HG03097 (cell line): ENCODE measurements at regions not wholly inside any gene's neighbourhood (a gene's known extent, or its start where the extent isn't known, plus 50 kb on each side); places are given as distances from the start of the nearest gene placed in this dataset.

Experiments used
- ATAC-seq: cut with Tn5 transposase; IDR thresholded peaks from one replicate; pipeline ENCODE4 v1.9.1; 2021; ENCODE audit not compliant: unreplicated experiment, low FRiP score

DNA sequence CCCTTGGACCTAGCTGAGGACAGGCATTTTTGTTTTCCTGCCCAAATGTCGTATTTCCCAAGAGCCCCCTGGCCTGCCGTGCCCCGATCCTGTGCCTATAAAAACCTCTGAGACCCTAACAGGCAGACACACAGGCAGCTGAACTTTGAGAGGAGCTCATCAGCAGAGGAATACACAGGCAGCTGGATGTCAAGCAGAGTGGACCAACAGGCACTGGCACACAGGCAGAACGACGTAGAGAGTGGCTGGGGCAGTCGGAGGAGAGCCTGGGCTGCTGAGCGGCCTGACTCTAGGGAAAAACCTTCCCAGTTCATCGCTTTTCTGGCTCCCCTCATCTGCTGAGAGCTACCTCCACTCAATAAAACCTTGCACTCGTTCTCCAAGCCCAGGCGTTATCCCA, 896.1 kb downstream of the PCDH18 start:
- no peak for ATAC-seq

- ATAC-seq: no peak
Measured at GRCh38 chr4:136634121-136634520, 898.2 kb downstream of the PCDH18 start.

DNA sequence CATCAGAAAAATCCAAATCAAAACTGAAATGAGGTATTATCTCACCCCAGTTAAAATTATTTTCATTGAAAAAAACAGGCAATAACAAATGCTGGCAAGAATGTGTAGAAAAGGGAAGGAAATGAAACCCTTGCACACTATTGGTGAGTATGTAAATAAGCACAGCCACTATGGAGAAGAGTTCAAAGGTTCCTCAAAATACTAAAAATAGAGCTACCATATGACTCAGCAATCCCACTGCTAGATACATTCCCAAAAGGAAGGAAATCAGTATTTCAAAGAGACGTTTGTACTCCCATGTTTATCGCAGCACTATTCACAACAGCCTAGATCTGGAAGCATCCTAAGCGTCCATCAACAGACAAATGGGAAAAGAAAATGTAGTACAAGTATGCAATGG, 932.4 kb downstream of the PCDH18 start:
- no peak for ATAC-seq

GRCh38 chr4:136590440-136590839, 941.9 kb downstream of the PCDH18 start:
- ATAC-seq: no peak

DNA sequence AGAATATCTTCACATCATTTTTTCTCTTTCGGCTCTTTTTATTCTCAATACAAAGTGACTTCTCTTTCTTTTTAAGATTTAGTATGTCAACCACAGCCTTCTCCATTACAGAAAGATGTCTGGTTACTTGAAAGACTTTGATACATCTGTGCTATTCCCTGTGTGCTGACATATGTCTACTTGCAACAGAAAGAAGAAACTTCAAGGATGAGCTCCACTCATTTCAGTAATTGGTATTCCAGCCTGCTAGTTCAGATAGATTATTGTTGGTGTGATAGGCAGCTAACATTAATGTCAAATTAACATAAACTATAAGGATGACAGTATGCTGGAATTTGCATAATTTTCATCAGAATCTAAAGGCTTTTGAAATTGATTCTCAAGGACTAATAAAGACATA, 948.7 kb downstream of the PCDH18 start:
- ATAC-seq: no peak

- no peak for ATAC-seq
Measured at GRCh38 chr4:136581119-136581518, 951.2 kb downstream of the PCDH18 start.

DNA sequence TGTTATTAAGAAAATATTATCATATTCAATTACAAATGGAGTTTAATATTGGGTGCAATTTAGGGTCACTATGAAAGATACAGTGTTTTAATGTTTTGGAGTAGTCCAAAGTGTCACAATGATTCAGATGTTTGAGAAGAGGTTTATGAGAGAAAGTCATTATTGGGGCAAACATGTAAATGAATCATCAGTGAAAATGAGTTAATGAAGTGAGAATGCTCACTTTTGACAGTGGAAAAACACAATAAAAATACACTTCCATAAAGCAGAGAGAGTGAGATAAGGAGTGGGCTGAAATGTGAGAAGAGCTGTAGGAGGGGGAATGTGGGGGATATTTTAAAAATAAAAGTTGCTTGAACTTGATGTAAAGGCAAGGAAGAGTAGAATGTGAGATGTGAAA, 957.1 kb downstream of the PCDH18 start:
- ATAC-seq: no peak

DNA sequence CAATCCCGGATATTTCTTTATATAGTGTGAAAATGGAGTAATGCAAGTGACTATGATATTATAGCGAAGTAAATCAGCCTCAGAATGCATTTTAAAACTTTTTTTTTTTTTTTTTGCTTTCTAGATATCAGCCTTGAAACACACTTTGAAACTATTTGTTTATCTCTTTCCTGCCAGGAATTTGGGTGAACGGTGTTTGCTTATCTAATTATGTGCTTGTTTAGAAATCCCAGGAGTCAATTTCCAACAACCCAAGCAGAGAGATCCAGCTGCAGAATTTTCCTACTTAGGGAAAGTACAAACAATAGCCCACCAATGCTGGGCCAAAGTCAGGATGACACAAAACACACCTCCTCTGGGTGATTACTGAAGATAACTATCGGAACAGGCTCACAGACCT, 958.8 kb downstream of the PCDH18 start:
- no peak for ATAC-seq

- ATAC-seq: no peak
Measured at GRCh38 chr4:136571315-136571714, 961.0 kb downstream of the PCDH18 start.

DNA sequence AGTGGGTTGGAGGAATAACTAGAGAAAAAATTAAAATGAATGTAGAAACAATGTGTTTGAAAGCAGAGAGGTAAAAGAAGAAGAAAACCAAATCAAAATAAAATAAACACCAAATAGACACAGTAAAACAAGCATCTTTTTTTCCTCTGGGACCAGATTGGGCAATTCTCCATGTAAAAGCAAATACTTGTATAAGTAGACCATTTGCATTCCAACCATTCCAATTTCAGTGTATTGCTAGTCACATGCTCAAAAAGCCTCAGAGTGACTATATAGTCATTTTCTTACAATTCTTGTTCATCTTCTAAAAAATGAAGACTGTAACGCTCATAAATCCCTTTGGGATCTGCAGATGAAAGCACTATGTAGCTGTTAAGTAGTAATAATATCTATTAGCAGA, 969.5 kb downstream of the PCDH18 start:
- ATAC-seq: no peak

GRCh38 chr4:136558940-136559494, 973.3 kb downstream of the PCDH18 start:
- ATAC-seq: no peak

GRCh38 chr4:136557396-136557795, 974.9 kb downstream of the PCDH18 start:
- no peak for ATAC-seq

GRCh38 chr4:136554033-136554432, 978.3 kb downstream of the PCDH18 start:
- ATAC-seq: no peak

- no peak for ATAC-seq
Measured at GRCh38 chr4:136551753-136552152, 980.5 kb downstream of the PCDH18 start.

DNA sequence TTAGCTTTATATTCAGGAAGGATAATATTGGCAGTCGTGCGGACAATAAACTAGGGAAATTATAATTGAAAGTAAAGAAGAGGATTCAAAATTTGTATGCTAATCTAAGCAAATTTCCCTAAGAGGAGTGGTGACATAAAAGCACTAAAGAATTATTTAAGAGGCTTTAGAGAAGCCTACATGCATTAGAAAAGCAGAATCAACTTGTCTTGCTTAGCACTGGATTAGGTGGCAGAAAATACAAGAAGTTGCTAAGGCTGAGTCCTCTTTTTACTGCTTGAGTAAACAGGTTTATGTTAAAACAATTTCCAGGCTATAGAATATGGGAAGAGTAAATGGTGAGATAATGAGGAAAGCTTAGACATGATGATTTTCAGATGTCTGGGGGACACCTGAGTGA, 991.5 kb downstream of the PCDH18 start:
- ATAC-seq: no peak

GRCh38 chr4:136528131-136528530, 1004.2 kb downstream of the PCDH18 start:
- ATAC-seq: no peak

DNA sequence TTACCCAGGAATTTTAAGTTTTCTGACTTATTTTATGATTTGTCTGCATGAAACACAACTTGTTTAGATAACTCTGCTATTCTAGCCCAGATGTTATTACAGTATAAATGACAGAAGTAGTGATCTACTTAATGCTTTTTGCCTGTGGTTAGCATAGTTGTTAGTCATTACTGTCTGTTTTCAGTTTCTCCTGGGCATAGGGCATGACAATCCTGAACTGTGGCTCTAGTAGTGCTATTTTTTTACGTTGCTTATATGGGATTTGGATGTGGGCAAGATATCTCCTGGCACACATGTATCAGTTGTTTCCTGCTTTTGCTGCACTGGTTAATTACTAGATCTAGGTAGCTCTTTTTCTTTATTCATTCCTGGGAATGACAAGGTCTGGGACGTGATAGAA, 1005.8 kb downstream of the PCDH18 start:
- ATAC-seq: no peak

GRCh38 chr4:136524039-136524438, 1008.3 kb downstream of the PCDH18 start:
- no peak for ATAC-seq

DNA sequence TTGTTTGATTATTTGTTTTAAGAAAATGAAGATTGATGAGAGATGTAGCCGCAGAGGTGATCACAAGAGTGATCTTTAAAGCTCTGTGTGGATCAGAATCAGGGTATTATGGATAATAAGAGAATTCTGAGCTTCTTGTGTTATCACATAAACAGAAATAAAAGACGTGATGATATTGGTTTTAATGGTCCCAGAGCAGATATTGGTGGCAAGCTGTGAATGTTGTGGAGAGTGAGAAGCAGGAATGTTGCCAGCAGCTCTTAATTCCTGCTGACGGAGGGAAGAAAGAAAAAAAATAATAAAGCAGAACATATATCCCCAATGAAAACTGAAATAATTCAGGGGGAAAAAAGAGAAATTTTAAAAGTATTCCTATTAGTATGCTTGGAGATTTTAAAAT, 1015.9 kb downstream of the PCDH18 start:
- no peak for ATAC-seq

GRCh38 chr4:136505020-136505419, 1027.3 kb downstream of the PCDH18 start:
- ATAC-seq: no peak

- no peak for ATAC-seq
Measured at GRCh38 chr4:136495851-136496250, 1036.4 kb downstream of the PCDH18 start.

GRCh38 chr4:136495076-136495475, 1037.2 kb downstream of the PCDH18 start:
- no peak for ATAC-seq

DNA sequence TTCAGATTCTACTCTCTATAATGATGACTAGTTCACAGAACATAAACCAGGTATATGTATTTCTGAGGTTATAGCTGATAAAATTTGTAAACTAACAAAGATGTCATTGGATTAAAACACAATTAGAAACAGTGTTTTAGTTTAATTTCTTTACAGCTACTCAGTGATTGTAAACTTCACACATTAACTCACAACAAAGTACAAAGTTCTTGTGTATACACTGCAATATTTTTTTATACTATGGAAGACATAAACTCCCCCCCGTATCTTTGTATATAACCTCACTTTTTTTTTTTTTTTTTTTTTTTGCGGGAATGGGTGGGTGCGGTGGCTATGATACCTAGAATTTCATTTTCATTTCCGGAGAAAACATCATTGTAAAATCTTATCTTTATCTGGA, 1043.2 kb downstream of the PCDH18 start:
- no peak for ATAC-seq
